Breast epithelium (tissue), 4 donors: ENCODE measurements at regions not wholly inside any gene's neighbourhood (a gene's known extent, or its start where the extent isn't known, plus 50 kb on each side); places are given as distances from the start of the nearest gene placed in this dataset.

ENCODE experiments used
- DNase-seq, 2 donors: peaks; one replicate each; pipeline ENCODE4 v3.0.0-alpha.2; 2019; ENCODE audit warnings: low spot score in 2 of 2
- H3K27ac ChIP-seq, 2 donors: fragments of 200-600 bp; sonication (generic) in 1 of 2; one replicate each; pipeline ENCODE4 v1.5.1; 2016 to 2019; ENCODE audit warnings: mild to moderate bottlenecking in 1 of 2
- H3K27me3 ChIP-seq, 2 donors: fragments of 200-600 bp; sonication (generic) in 1 of 2; one replicate each; pipeline versions ENCODE4 v1.5.1 to v1.6.0; 2017 to 2019; ENCODE audit warnings: control low read depth in 1 of 2, mild to moderate bottlenecking in 1 of 2
- H3K36me3 ChIP-seq: fragments of 200-600 bp; one replicate; pipeline ENCODE4 v1.5.1; 2019
- H3K4me1 ChIP-seq, 2 donors: fragments of 200-600 bp; sonication (generic); one replicate each; pipeline ENCODE4 v1.5.1; 2016 to 2019; ENCODE audit warnings: control low read depth in 1 of 2
- H3K4me3 ChIP-seq, 3 donors: fragments of 200-600 bp; sonication (generic); 1 replicate in 2 of 3; 2 replicates in 1 of 3; pipeline ENCODE4 v1.5.1; 2016 to 2019; ENCODE audit warnings: mild to moderate bottlenecking in 3 of 3, moderate library complexity in 2 of 3
- H3K9me3 ChIP-seq, 2 donors: fragments of 200-600 bp; sonication (generic) in 1 of 2; one replicate each; pipeline ENCODE4 v1.5.1; 2016 to 2019; ENCODE audit warnings: control low read depth in 1 of 2
- CTCF ChIP-seq, 3 donors: fragments of 450-650 bp; IDR thresholded peaks; one replicate each; pipeline ENCODE4 v1.5.1; 2016 to 2017; ENCODE audit warnings: antibody characterized with exemption in 3 of 3, mild to moderate bottlenecking in 3 of 3, moderate library complexity in 3 of 3
- POLR2A ChIP-seq: fragments of 450-650 bp; IDR thresholded peaks from one replicate; pipeline ENCODE4 v1.6.1; 2016; ENCODE audit warnings: antibody characterized with exemption, mild to moderate bottlenecking, moderate library complexity
- POLR2AphosphoS5 ChIP-seq, 3 donors: sonication (generic); formaldehyde crosslinking; IDR thresholded peaks; one replicate each; pipeline ENCODE4 v1.6.1; 2017; ENCODE audit warnings: antibody characterized with exemption in 3 of 3
- intact Hi-C: fragments of 100-400 bp; cut with DNase I; formaldehyde crosslinking; loops from one replicate; pipeline ENCODE4 v1.15.1; 2023; ENCODE audit warnings: low total_unique reads

- intact Hi-C loops, result no loop called here
- H3K4me1 ChIP-seq, result peaks cover 0 to 6% of the 10 kb centered on the region in 2 donors
- H3K27ac ChIP-seq, result no peak overlapping the region
- no peaks in the 10 kb centered on the region for H3K9me3 ChIP-seq
- no peaks in the 10 kb centered on the region for H3K36me3 ChIP-seq
- no peaks in the 10 kb centered on the region for H3K27me3 ChIP-seq
- no peak for TF ChIP-seq POLR2A
- TF ChIP-seq POLR2AphosphoS5 (IDR thresholded peaks at IDR 0.05), result no peak
- TF ChIP-seq CTCF (IDR thresholded peaks at IDR 0.05), result no peak
- DNase-seq, result no peak
- no peak overlapping the region for H3K4me3 ChIP-seq
These were observed 81.8 kb upstream of the SLC44A3 start for GRCh38 chr1:94738371-94738770.

- H3K4me1 ChIP-seq, result peaks cover 0 to 6% of the 10 kb centered on the region in 2 donors
- no peaks in the 10 kb centered on the region for H3K9me3 ChIP-seq
- TF ChIP-seq POLR2AphosphoS5 (IDR thresholded peaks at IDR 0.05) (no peak), POLR2A (no peak), CTCF (IDR thresholded peaks at IDR 0.05) (no peak)
- H3K27ac ChIP-seq, result no peak overlapping the region
- intact Hi-C loops, result no loop called here
- no peaks in the 10 kb centered on the region for H3K36me3 ChIP-seq
- no peak for DNase-seq
- H3K27me3 ChIP-seq, result no peaks in the 10 kb centered on the region
- no peak overlapping the region for H3K4me3 ChIP-seq
These were observed 82.8 kb upstream of the SLC44A3 start for GRCh38 chr1:94737124-94737998.

GRCh38 chr1:94736549-94736948 is 83.6 kb upstream of the SLC44A3 start:
- Histone ChIP-seq H3K27ac (no peak overlapping the region), H3K9me3 (no peaks in the 10 kb centered on the region), H3K4me3 (no peak overlapping the region), H3K36me3 (no peaks in the 10 kb centered on the region), H3K4me1 (peaks cover 0 to 6% of the 10 kb centered on the region in 2 donors), H3K27me3 (no peaks in the 10 kb centered on the region)
- DNase-seq, result no peak
- TF ChIP-seq POLR2AphosphoS5 (IDR thresholded peaks at IDR 0.05) (no peak), CTCF (IDR thresholded peaks at IDR 0.05) (no peak), POLR2A (no peak)
- intact Hi-C loops, result no loop called here

- Histone ChIP-seq H3K36me3 (no peaks in the 10 kb centered on the region), H3K27ac (peak overlapping the region; percentile 80 to 83)
- intact Hi-C loops, result no loop called here
These were observed 84.1 kb upstream of the SLC44A3 start for GRCh38 chr1:94736073-94736472.

More at GRCh38 chr1:94736073-94736472, 84.1 kb upstream of the SLC44A3 start:
- peaks cover 0 to 6% of the 10 kb centered on the region in 2 donors for H3K4me1 ChIP-seq
- H3K4me3 ChIP-seq, result no peak overlapping the region
- TF ChIP-seq CTCF (IDR thresholded peaks at IDR 0.05), result no peak
- no peak for TF ChIP-seq POLR2AphosphoS5 (IDR thresholded peaks at IDR 0.05)
- no peak for TF ChIP-seq POLR2A
- no peak for DNase-seq
- no peaks in the 10 kb centered on the region for H3K9me3 ChIP-seq
- no peaks in the 10 kb centered on the region for H3K27me3 ChIP-seq
